Frontal cortex (tissue), 3 donors: ENCODE measurements at regions not wholly inside any gene's neighbourhood (a gene's known extent, or its start where the extent isn't known, plus 50 kb on each side); places are given as distances from the start of the nearest gene placed in this dataset.

Experiments
- DNase-seq, 2 donors: peaks; one replicate each; pipeline ENCODE4 v3.0.0; 2012; ENCODE audit warnings: low spot score in 2 of 2
- FAIRE-seq: peaks from 2 replicates; lab custom pipeline; 2012; peaks lifted over from hg19 to GRCh38; lab: Jason Lieb, UNC
- donor health status: control.
- donor health status: control.
- donor health status: control.

GRCh38 chr16:65655802-65656201 lies 533.9 kb upstream of the CDH11 start:
- DNase-seq (no peak), FAIRE-seq (no peak)

GRCh38 chr16:65648101-65648500 lies 526.2 kb upstream of the CDH11 start:
- no peak for FAIRE-seq
- no peak for DNase-seq

GRCh38 chr16:65644821-65645220 lies 523.0 kb upstream of the CDH11 start:
- FAIRE-seq = no peak

GRCh38 chr16:65641762-65642289 lies 520.0 kb upstream of the CDH11 start:
- no peak for DNase-seq
- FAIRE-seq = no peak

More at GRCh38 chr16:65644821-65645220, 523.0 kb upstream of the CDH11 start:
- DNase-seq = no peak

- no peak for FAIRE-seq
Observed at GRCh38 chr16:65641049-65641761, 519.3 kb upstream of the CDH11 start.

GRCh38 chr16:65634833-65635232 lies 513.0 kb upstream of the CDH11 start:
- DNase-seq (no peak), FAIRE-seq (peak; percentile 97)

More at GRCh38 chr16:65641049-65641761, 519.3 kb upstream of the CDH11 start:
- no peak for DNase-seq

GRCh38 chr16:65634291-65634690 lies 512.4 kb upstream of the CDH11 start:
- FAIRE-seq = no peak
- no peak for DNase-seq

- DNase-seq = no peak
- FAIRE-seq = no peak
Observed at GRCh38 chr16:65624666-65625065, 502.8 kb upstream of the CDH11 start.

GRCh38 chr16:65624229-65624628 lies 502.4 kb upstream of the CDH11 start:
- FAIRE-seq = no peak
- no peak for DNase-seq

GRCh38 chr16:65622871-65623270 lies 501.0 kb upstream of the CDH11 start:
- no peak for FAIRE-seq
- no peak for DNase-seq

GRCh38 chr16:65622151-65622550 lies 500.3 kb upstream of the CDH11 start:
- DNase-seq (no peak), FAIRE-seq (no peak)

- FAIRE-seq = no peak
- no peak for DNase-seq
Observed at GRCh38 chr16:65621640-65622039, 499.8 kb upstream of the CDH11 start.

GRCh38 chr16:65619606-65620005 lies 497.7 kb upstream of the CDH11 start:
- FAIRE-seq = no peak
- DNase-seq = no peak

- DNase-seq (no peak), FAIRE-seq (no peak)
Observed at GRCh38 chr16:65618931-65619330, 497.1 kb upstream of the CDH11 start.

GRCh38 chr16:65618333-65618732 lies 496.5 kb upstream of the CDH11 start:
- FAIRE-seq = no peak
- DNase-seq = no peak

GRCh38 chr16:65617421-65617820 lies 495.6 kb upstream of the CDH11 start:
- no peak for FAIRE-seq

GRCh38 chr16:65608455-65608854 lies 486.6 kb upstream of the CDH11 start:
- FAIRE-seq = no peak
- no peak for DNase-seq

More at GRCh38 chr16:65617421-65617820, 495.6 kb upstream of the CDH11 start:
- no peak for DNase-seq

GRCh38 chr16:65604771-65605170 lies 482.9 kb upstream of the CDH11 start:
- DNase-seq = no peak
- FAIRE-seq = no peak

- DNase-seq = no peak
- FAIRE-seq = no peak
Observed at GRCh38 chr16:65601781-65602180, 479.9 kb upstream of the CDH11 start.

- FAIRE-seq = no peak
- no peak for DNase-seq
Observed at GRCh38 chr16:65600629-65601028, 478.8 kb upstream of the CDH11 start.

GRCh38 chr16:65600046-65600445 lies 478.2 kb upstream of the CDH11 start:
- FAIRE-seq (no peak), DNase-seq (no peak)

GRCh38 chr16:65598621-65599020 lies 476.8 kb upstream of the CDH11 start:
- DNase-seq (no peak), FAIRE-seq (no peak)
